ENCODE measurements at regions not wholly inside any gene's neighbourhood (a gene's known extent, or its start where the extent isn't known, plus 50 kb on each side); places are given as distances from the start of the nearest gene placed in this dataset.

DNA sequence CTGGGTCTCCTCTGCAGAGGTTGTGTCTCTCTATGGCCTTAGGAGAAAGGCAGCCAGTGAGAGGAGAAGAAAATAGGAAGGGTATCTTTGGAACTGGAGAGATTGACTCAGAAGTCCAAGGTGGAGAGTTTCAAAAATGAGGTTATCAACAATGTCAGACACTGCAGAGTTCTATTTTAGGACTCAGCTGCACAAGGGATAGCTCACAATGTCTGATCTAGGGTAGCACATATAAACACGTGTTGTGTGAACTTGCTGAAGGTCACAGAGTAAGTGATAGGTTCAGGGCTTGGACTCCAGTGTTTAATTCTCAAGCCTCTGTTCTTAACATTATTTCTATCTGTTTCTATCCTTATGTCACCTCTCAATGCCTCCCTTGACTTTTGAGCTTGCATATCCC, 305.0 kb upstream of the LARGE1 start:
- DNase-seq = no peak
- intact Hi-C loops (cut with DNase I) = no loop called here
- TF ChIP-seq EP300 (IDR thresholded peaks at IDR 0.05) (no peak), POLR2A (IDR thresholded peaks at IDR 0.05) (no peak)
- TF ChIP-seq, protein P1, sequence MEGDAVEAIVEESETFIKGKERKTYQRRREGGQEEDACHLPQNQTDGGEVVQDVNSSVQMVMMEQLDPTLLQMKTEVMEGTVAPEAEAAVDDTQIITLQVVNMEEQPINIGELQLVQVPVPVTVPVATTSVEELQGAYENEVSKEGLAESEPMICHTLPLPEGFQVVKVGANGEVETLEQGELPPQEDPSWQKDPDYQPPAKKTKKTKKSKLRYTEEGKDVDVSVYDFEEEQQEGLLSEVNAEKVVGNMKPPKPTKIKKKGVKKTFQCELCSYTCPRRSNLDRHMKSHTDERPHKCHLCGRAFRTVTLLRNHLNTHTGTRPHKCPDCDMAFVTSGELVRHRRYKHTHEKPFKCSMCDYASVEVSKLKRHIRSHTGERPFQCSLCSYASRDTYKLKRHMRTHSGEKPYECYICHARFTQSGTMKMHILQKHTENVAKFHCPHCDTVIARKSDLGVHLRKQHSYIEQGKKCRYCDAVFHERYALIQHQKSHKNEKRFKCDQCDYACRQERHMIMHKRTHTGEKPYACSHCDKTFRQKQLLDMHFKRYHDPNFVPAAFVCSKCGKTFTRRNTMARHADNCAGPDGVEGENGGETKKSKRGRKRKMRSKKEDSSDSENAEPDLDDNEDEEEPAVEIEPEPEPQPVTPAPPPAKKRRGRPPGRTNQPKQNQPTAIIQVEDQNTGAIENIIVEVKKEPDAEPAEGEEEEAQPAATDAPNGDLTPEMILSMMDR (IDR thresholded peaks at IDR 0.05) = no peak
- Histone ChIP-seq H3K27me3 (no peaks in the 10 kb centered on the region), H3K9me3 (no peaks in the 10 kb centered on the region), H3K36me3 (no peaks in the 10 kb centered on the region), H3K4me3 (no peak overlapping the region), H3K4me1 (ENCODE audit: insufficient read depth) (no peaks in the 10 kb centered on the region), H3K27ac (no peak overlapping the region)
- WGBS, 3 donors = 11 to 25% (median 15%) methylated on average over 1 of the region's 1 CpG

GRCh38 chr22:34236527-34236926, 316.3 kb upstream of the LARGE1 start:
- no peaks in the 10 kb centered on the region for H3K4me1 ChIP-seq (ENCODE audit: insufficient read depth)
- H3K27me3 ChIP-seq = no peaks in the 10 kb centered on the region
- H3K27ac ChIP-seq = no peak overlapping the region
- intact Hi-C loops (cut with DNase I) = no loop called here
- no peak for DNase-seq
- 59 to 62% (median 61%) methylated on average over 3 of the region's 3 CpGs for WGBS, 3 donors
- H3K36me3 ChIP-seq = no peaks in the 10 kb centered on the region
- no peak overlapping the region for H3K4me3 ChIP-seq
- no peaks in the 10 kb centered on the region for H3K9me3 ChIP-seq
- TF ChIP-seq, protein P1 (IDR thresholded peaks at IDR 0.05) = no peak
- TF ChIP-seq EP300 (IDR thresholded peaks at IDR 0.05) (no peak), POLR2A (IDR thresholded peaks at IDR 0.05) (no peak)

DNA sequence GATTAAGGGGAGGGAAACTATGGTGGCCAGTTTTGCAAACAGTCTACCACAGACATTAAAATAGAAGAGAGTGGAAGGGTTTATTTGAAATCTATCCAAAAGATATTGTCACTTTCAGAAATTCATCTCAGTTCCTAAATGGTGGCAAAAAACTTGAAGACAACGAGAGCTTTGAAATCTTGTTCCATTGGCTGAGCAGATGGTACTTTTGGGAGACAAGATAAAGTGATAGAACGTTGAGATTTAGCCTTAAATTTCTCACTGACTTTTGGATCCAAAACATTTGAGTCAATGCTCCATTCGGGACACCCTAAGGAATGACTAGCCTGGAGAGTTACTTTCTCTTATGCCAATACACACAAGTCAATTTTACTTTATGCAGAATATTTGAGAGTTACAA, 319.1 kb upstream of the LARGE1 start:
- DNase-seq = no peak
- intact Hi-C loops (cut with DNase I) = no loop called here
- Histone ChIP-seq H3K27ac (no peak overlapping the region), H3K4me3 (no peak overlapping the region), H3K9me3 (no peaks in the 10 kb centered on the region), H3K4me1 (ENCODE audit: insufficient read depth) (no peaks in the 10 kb centered on the region), H3K27me3 (no peaks in the 10 kb centered on the region), H3K36me3 (no peaks in the 10 kb centered on the region)
- no peak for TF ChIP-seq EP300 (IDR thresholded peaks at IDR 0.05)
- TF ChIP-seq, protein P1 (IDR thresholded peaks at IDR 0.05) = no peak
- no peak for TF ChIP-seq POLR2A (IDR thresholded peaks at IDR 0.05)
- 71 to 72% (median 71%) methylated on average over 3 of the region's 3 CpGs for WGBS, 3 donors

DNA sequence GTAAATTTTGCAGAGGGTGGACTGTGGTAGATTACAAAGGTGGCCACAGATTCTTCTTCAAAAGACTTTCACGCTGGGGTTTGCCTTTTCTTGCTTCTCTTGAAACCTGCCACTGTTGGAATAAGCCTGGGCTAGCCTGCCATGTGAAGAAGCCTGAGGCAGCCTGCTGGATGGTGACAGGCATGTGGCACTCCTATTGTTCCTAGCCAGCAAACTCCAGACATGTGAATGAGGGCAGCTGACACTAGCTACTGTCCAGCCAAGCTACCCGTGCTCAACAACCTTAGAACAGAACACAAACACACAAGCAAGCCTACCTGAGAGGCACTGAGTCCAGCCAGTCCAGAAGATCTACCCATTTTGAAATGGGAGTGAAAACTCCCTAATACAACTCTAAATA, 322.7 kb upstream of the LARGE1 start:
- Histone ChIP-seq H3K27ac (no peak overlapping the region), H3K4me1 (ENCODE audit: insufficient read depth) (no peaks in the 10 kb centered on the region), H3K9me3 (no peaks in the 10 kb centered on the region), H3K27me3 (no peaks in the 10 kb centered on the region), H3K36me3 (no peaks in the 10 kb centered on the region), H3K4me3 (no peak overlapping the region)
- DNase-seq = no peak
- intact Hi-C loops (cut with DNase I) = no loop called here
- WGBS, 3 donors = 70 to 85% (median 76%) methylated on average over 2 of the region's 2 CpGs
- no peak for TF ChIP-seq EP300 (IDR thresholded peaks at IDR 0.05)
- TF ChIP-seq POLR2A (IDR thresholded peaks at IDR 0.05) = no peak
- TF ChIP-seq, protein P1 (IDR thresholded peaks at IDR 0.05) = no peak

- Histone ChIP-seq H3K27me3 (no peaks in the 10 kb centered on the region), H3K4me3 (no peak overlapping the region), H3K4me1 (ENCODE audit: insufficient read depth) (no peaks in the 10 kb centered on the region), H3K36me3 (no peaks in the 10 kb centered on the region), H3K27ac (no peak overlapping the region), H3K9me3 (no peaks in the 10 kb centered on the region)
- no peak for DNase-seq
- TF ChIP-seq POLR2A (IDR thresholded peaks at IDR 0.05) (no peak), EP300 (IDR thresholded peaks at IDR 0.05) (no peak)
- TF ChIP-seq, protein P1 (IDR thresholded peaks at IDR 0.05) = no peak
- intact Hi-C loops (cut with DNase I) = no loop called here
- WGBS, 3 donors = 76 to 80% (median 76%) methylated on average over 1 of the region's 1 CpG
These were observed 334.8 kb upstream of the LARGE1 start for GRCh38 chr22:34255042-34255441.

All from ovary (tissue), 7 donors.